ENCODE measurements at regions not wholly inside any gene's neighbourhood (a gene's known extent, or its start where the extent isn't known, plus 50 kb on each side); places are given as distances from the start of the nearest gene placed in this dataset.

DNA sequence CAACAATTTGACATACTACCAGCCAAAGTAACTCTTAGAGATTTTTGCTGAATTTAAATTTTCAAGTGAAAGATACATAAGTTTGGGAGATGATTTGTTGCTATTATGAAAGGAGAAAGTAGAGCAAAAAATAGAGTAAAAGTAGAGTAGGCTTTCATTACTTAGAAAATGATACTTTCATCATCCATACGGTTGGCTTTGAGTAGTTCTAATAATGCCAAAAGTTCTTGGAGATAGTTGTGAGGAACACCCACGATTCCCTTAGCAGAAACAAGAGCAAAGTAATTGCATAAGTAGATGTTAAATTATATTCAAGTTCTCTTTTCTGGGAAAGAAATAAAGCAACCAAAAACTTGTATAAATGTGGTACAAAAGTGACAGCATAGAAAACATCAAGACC is 95.0 kb upstream of the VAV3 start:
- peaks cover 71% of the 10 kb centered on the region for H3K4me1 Mint-ChIP-seq
- H3K27ac ChIP-seq (ENCODE audit: low read depth in 1 of 2, low read length in 2 of 2): peak overlapping the region in 1 of 2 donors; percentile 11

DNA sequence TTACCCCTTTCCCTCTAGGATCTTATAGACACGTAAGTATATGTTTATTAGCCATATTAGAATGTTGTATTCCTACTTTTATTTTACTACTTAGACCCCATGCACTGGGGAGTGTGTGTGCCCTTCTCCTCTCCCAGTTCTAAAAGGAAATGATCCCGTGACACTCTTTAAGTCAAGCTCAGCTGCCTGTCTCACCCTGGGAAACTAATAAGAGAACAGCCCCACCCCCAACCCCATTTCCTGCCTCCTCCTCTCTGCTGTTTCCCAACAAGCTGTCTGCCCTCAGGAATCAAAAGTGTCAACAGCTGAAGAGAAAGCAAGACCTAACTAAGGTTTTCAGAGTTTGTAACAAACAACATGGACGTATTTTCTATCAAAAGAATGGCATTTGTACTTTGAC is 92.6 kb upstream of the VAV3 start:
- DNase-seq: peak; percentile 55 to 77 (median 76)
- no peak overlapping the region for H3K9ac ChIP-seq (ENCODE audit: insufficient read depth, low read length, poor library complexity, severe bottlenecking)
- H3K9me3 ChIP-seq (replicated peaks in 1 of 2; ENCODE audit: control insufficient read depth in 1 of 2, insufficient read depth in 1 of 2, low read length in 2 of 2): peaks cover 0 to 3% of the 10 kb centered on the region in 2 donors
- peaks cover 66% of the 10 kb centered on the region for H3K4me1 Mint-ChIP-seq
- H3K27me3 ChIP-seq (ENCODE audit: control insufficient read depth in 2 of 2, insufficient read depth in 2 of 2, low read length in 2 of 2): no peaks in the 10 kb centered on the region
- H2AFZ ChIP-seq (ENCODE audit: insufficient read depth, low read depth, low read length, poor library complexity, severe bottlenecking): no peak overlapping the region
- H3K27ac ChIP-seq (ENCODE audit: low read depth in 1 of 2, low read length in 2 of 2): peak overlapping the region; percentile 39 to 69
- no peaks in the 10 kb centered on the region for H3K27me3 Mint-ChIP-seq (ENCODE audit: low read depth in 3 of 3)
- no peaks in the 10 kb centered on the region for H3K36me3 ChIP-seq (replicated peaks in 1 of 2; ENCODE audit: control insufficient read depth in 1 of 2, insufficient read depth in 2 of 2, low read length in 2 of 2)
- H4K20me1 ChIP-seq (ENCODE audit: insufficient read depth, low read length): no peaks in the 10 kb centered on the region
- TF ChIP-seq, protein P1, sequence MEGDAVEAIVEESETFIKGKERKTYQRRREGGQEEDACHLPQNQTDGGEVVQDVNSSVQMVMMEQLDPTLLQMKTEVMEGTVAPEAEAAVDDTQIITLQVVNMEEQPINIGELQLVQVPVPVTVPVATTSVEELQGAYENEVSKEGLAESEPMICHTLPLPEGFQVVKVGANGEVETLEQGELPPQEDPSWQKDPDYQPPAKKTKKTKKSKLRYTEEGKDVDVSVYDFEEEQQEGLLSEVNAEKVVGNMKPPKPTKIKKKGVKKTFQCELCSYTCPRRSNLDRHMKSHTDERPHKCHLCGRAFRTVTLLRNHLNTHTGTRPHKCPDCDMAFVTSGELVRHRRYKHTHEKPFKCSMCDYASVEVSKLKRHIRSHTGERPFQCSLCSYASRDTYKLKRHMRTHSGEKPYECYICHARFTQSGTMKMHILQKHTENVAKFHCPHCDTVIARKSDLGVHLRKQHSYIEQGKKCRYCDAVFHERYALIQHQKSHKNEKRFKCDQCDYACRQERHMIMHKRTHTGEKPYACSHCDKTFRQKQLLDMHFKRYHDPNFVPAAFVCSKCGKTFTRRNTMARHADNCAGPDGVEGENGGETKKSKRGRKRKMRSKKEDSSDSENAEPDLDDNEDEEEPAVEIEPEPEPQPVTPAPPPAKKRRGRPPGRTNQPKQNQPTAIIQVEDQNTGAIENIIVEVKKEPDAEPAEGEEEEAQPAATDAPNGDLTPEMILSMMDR (IDR thresholded peaks at IDR 0.05): no peak
- no CpG with 5 or more reads among the region's 3 CpGs for WGBS (ENCODE audit: insufficient coverage)
- H3K4me1 ChIP-seq (ENCODE audit: control insufficient read depth in 1 of 2, insufficient read depth in 2 of 2, low read length in 2 of 2): peaks cover 64 to 71% of the 10 kb centered on the region in 2 donors
- peaks cover 61% of the 10 kb centered on the region for H3K79me2 ChIP-seq (ENCODE audit: insufficient read depth, low read length)
- H3K4me3 ChIP-seq (replicated peaks in 1 of 3; ENCODE audit: low read depth in 2 of 3, low read length in 3 of 3): peak overlapping the region in 1 of 3 experiments; percentile 40
- peaks cover 17 to 27% of the 10 kb centered on the region in 2 donors for H3K36me3 Mint-ChIP-seq
- intact Hi-C loops (cut with micrococcal nuclease): loop anchor here (10.0 kb wide), 4 partner anchors 47 to 183 kb away; partner anchors contain the start of gene VAV3 (in 1 of the 2)
- peak overlapping the region; percentile 41 for H3K4me2 ChIP-seq (replicated peaks; ENCODE audit: extremely low read depth, low read length, poor library complexity, severe bottlenecking)
- H3K9me3 Mint-ChIP-seq: peaks cover 3 to 7% (median 4%) of the 10 kb centered on the region in 7 donors
- peak overlapping the region; percentile 86 to 97 (median 89) for H3K27ac Mint-ChIP-seq
- H3K4me3 Mint-ChIP-seq: peak overlapping the region; percentile 51 to 76

More for the DNA sequence above, 95.0 kb upstream of the VAV3 start:
- WGBS (ENCODE audit: insufficient coverage): no CpG with 5 or more reads among the region's 2 CpGs
- Histone ChIP-seq H3K9ac (ENCODE audit: insufficient read depth, low read length, poor library complexity, severe bottlenecking) (no peak overlapping the region), H3K4me2 (replicated peaks; ENCODE audit: extremely low read depth, low read length, poor library complexity, severe bottlenecking) (no peak overlapping the region), H4K20me1 (ENCODE audit: insufficient read depth, low read length) (no peaks in the 10 kb centered on the region), H3K27me3 (ENCODE audit: control insufficient read depth in 2 of 2, insufficient read depth in 2 of 2, low read length in 2 of 2) (no peaks in the 10 kb centered on the region), H3K79me2 (ENCODE audit: insufficient read depth, low read length) (peaks cover 37% of the 10 kb centered on the region), H3K9me3 (replicated peaks in 1 of 2; ENCODE audit: control insufficient read depth in 1 of 2, insufficient read depth in 1 of 2, low read length in 2 of 2) (peaks cover 0 to 3% of the 10 kb centered on the region in 2 donors), H3K36me3 (replicated peaks in 1 of 2; ENCODE audit: control insufficient read depth in 1 of 2, insufficient read depth in 2 of 2, low read length in 2 of 2) (no peaks in the 10 kb centered on the region), H2AFZ (ENCODE audit: insufficient read depth, low read depth, low read length, poor library complexity, severe bottlenecking) (no peak overlapping the region), H3K4me3 (replicated peaks in 1 of 3; ENCODE audit: low read depth in 2 of 3, low read length in 3 of 3) (no peak overlapping the region), H3K4me1 (ENCODE audit: control insufficient read depth in 1 of 2, insufficient read depth in 2 of 2, low read length in 2 of 2) (peaks cover 54% of the 10 kb centered on the region in 2 donors)
- peak overlapping the region in 4 of 7 donors; percentile 3 to 67 (median 48) for H3K27ac Mint-ChIP-seq
- no peak for DNase-seq
- no peak overlapping the region for H3K4me3 Mint-ChIP-seq
- H3K9me3 Mint-ChIP-seq: peaks cover 3 to 8% (median 4%) of the 10 kb centered on the region in 7 donors
- TF ChIP-seq, protein P1 (IDR thresholded peaks at IDR 0.05): no peak
- peaks cover 23 to 34% of the 10 kb centered on the region in 2 donors for H3K36me3 Mint-ChIP-seq
- intact Hi-C loops (cut with micrococcal nuclease): loop anchor here (10.0 kb wide), 4 partner anchors 45 to 185 kb away; partner anchors contain the start of gene VAV3 (in 1 of the 2)
- H3K27me3 Mint-ChIP-seq (ENCODE audit: low read depth in 3 of 3): no peaks in the 10 kb centered on the region

Measured in CD14-positive monocyte (primary cell).